ENCODE measurements at regions not wholly inside any gene's neighbourhood (a gene's known extent, or its start where the extent isn't known, plus 50 kb on each side); places are given as distances from the start of the nearest gene placed in this dataset.

DNA sequence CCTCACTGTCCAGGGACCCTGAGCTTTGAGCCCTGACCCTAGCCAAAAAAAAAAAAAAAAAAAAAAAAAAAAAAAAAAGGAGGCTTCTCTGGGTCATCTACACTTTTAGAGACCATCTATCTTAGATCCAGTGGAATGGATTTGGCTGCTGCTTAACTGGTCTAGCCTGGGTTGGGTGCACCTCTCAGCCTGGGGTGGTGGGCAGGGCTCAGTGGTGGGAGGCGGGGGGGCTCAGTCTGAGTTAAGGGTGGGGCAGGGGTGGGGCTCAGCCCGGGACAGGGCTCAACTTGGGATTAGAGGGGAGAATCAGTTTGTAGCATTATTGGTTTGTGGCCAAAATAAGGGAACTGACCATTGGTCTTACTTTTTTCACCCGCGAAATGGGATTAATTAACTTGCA is 139.2 kb downstream of the TPRA1 start:
- peaks cover 0 to 78% (median 5%) of the 10 kb centered on the region in 4 donors for H3K27me3 ChIP-seq
- peaks cover 12 to 14% (median 12%) of the 10 kb centered on the region in 3 donors for H3K4me1 ChIP-seq
- intact Hi-C loops (cut with DNase I), result loop anchor here (10.0 kb wide), 2 partner anchors 467 to 787 kb away; partner anchors contain the start of gene PLXNA1
- no peak overlapping the region for H3K4me3 ChIP-seq
- TF ChIP-seq POLR2A (IDR thresholded peaks at IDR 0.05), result no peak
- TF ChIP-seq, protein P1, sequence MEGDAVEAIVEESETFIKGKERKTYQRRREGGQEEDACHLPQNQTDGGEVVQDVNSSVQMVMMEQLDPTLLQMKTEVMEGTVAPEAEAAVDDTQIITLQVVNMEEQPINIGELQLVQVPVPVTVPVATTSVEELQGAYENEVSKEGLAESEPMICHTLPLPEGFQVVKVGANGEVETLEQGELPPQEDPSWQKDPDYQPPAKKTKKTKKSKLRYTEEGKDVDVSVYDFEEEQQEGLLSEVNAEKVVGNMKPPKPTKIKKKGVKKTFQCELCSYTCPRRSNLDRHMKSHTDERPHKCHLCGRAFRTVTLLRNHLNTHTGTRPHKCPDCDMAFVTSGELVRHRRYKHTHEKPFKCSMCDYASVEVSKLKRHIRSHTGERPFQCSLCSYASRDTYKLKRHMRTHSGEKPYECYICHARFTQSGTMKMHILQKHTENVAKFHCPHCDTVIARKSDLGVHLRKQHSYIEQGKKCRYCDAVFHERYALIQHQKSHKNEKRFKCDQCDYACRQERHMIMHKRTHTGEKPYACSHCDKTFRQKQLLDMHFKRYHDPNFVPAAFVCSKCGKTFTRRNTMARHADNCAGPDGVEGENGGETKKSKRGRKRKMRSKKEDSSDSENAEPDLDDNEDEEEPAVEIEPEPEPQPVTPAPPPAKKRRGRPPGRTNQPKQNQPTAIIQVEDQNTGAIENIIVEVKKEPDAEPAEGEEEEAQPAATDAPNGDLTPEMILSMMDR (IDR thresholded peaks at IDR 0.05), result no peak
- DNase-seq, result no peak
- H3K36me3 ChIP-seq, result no peaks in the 10 kb centered on the region
- 77 to 84% methylated on average over 2 to 3 of the region's 4 CpGs for WGBS, 2 donors
- H3K9me3 ChIP-seq, result no peaks in the 10 kb centered on the region
- H3K27ac ChIP-seq, result no peak overlapping the region

GRCh38 chr3:127450331-127450730 is 140.2 kb downstream of the TPRA1 start:
- 82 to 95% methylated on average over 6 of the region's 8 CpGs for WGBS, 2 donors
- no peak for DNase-seq
- Histone ChIP-seq H3K9me3 (no peaks in the 10 kb centered on the region), H3K4me3 (no peak overlapping the region), H3K4me1 (peaks cover 2 to 4% (median 2%) of the 10 kb centered on the region in 3 donors), H3K27ac (no peak overlapping the region), H3K27me3 (peaks cover 0 to 78% (median 2%) of the 10 kb centered on the region in 4 donors), H3K36me3 (no peaks in the 10 kb centered on the region)
- intact Hi-C loops (cut with DNase I), result loop anchor here (10.0 kb wide), 2 partner anchors 466 to 786 kb away; partner anchors contain the start of gene PLXNA1
- TF ChIP-seq, protein P1 (IDR thresholded peaks at IDR 0.05), result no peak
- TF ChIP-seq POLR2A (IDR thresholded peaks at IDR 0.05), result no peak

DNA sequence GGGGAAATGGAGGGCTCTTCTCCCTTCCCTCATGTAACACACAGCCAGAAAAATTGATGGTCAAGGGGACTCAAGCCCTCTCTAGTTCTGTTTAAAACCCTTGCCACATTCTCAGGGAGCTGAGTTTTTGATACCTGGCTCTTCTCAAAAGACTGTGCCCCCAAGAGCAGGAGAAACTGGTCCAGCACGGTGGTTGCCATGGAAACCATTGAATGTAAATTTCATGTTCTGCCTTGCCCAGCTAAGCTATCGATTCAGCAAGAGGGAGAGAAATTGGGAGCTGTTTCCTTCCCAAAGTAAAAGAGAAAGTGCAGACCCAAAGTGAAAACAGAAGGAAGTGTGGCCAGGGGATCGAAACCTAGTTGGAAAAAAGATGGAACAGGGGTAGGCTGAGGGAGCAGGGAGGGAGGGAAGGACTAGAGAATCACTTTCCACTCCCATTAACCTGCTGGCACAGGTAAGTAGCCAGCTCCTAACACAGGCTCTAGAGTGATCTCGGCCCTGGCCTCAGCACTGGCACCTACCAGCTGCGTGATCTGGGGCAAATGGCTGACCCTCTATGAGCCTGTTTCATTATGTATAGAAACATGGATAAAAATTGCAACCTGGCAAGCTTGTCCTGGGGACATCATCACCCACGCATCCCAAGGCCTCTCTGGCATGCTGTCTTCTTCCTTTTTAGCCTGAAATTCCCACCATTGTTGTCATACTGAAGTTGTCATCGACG is 140.9 kb downstream of the TPRA1 start:
- peaks cover 0 to 75% (median 0%) of the 10 kb centered on the region in 4 donors for H3K27me3 ChIP-seq
- no peak for DNase-seq
- no peaks in the 10 kb centered on the region for H3K36me3 ChIP-seq
- H3K27ac ChIP-seq, result no peak overlapping the region
- intact Hi-C loops (cut with DNase I), result loop anchor here (10.0 kb wide), 2 partner anchors 465 to 785 kb away; partner anchors contain the start of gene PLXNA1
- TF ChIP-seq, protein P1 (IDR thresholded peaks at IDR 0.05), result no peak
- no peak for TF ChIP-seq POLR2A (IDR thresholded peaks at IDR 0.05)
- no peaks in the 10 kb centered on the region for H3K9me3 ChIP-seq
- H3K4me3 ChIP-seq, result no peak overlapping the region
- WGBS, 2 donors, result 45 to 58% methylated on average over 8 of the region's 8 CpGs
- no peaks in the 10 kb centered on the region for H3K4me1 ChIP-seq

DNA sequence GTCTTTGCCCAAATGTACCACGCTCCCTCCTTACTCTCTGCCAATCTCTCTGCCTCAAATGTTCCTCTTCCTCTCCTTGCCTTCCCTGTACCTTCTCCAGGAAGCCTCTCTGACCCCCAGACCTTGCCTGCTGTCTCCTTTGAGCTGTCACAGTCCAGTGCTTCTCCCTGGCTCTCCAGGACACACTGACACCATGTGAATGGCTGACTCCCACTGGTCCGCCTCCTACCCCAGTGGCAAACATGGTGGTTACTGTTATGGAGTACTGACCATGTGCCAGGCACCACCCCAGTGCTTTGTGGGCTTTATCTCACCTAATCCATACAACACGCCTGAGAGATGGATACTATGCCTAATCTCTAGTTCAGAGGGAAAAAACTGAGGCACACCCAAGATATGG is 141.9 kb downstream of the TPRA1 start:
- DNase-seq, result no peak
- 72 to 88% methylated on average over 2 of the region's 3 CpGs for WGBS, 2 donors
- intact Hi-C loops (cut with DNase I), result no loop called here

DNA sequence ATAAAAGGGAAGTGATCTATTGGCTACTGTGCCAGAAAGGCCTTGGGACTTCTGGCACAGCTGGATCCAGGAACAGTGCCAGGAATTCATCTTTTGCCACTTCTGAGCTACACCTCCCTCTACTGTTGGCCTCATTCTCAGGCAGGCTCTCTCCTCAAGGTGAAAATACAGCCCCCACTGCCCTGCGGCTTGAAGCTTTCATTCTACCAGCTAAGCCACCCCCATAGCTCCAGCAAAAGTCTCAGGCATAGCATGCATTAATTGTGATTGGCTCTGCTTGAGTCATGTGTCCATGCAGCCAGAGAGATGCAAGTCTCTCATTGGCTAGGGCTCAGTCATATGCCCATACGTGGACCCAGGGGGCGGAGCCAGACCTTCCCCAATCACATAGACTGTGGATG is 142.4 kb downstream of the TPRA1 start:
- TF ChIP-seq, protein P1 (IDR thresholded peaks at IDR 0.05), result peak in 1 of 6 experiments; percentile 8
- no peak for TF ChIP-seq POLR2A (IDR thresholded peaks at IDR 0.05)
- no peak for DNase-seq
- Histone ChIP-seq H3K27me3 (peaks cover 0 to 60% (median 0%) of the 10 kb centered on the region in 4 donors), H3K4me1 (no peaks in the 10 kb centered on the region), H3K4me3 (no peak overlapping the region), H3K27ac (no peak overlapping the region), H3K36me3 (no peaks in the 10 kb centered on the region), H3K9me3 (no peaks in the 10 kb centered on the region)
- intact Hi-C loops (cut with DNase I), result no loop called here
- 37 to 60% methylated on average over 2 of the region's 3 CpGs for WGBS, 2 donors

More for the DNA sequence above, 141.9 kb downstream of the TPRA1 start:
- H3K36me3 ChIP-seq, result no peaks in the 10 kb centered on the region
- no peaks in the 10 kb centered on the region for H3K9me3 ChIP-seq
- no peak for TF ChIP-seq POLR2A (IDR thresholded peaks at IDR 0.05)
- TF ChIP-seq, protein P1 (IDR thresholded peaks at IDR 0.05), result no peak
- H3K4me1 ChIP-seq, result no peaks in the 10 kb centered on the region
- H3K27ac ChIP-seq, result no peak overlapping the region
- no peak overlapping the region for H3K4me3 ChIP-seq
- peaks cover 0 to 65% (median 0%) of the 10 kb centered on the region in 4 donors for H3K27me3 ChIP-seq

All from esophagus squamous epithelium (tissue), 5 donors.